HG03354 (cell line): ENCODE measurements at regions not wholly inside any gene's neighbourhood (a gene's known extent, or its start where the extent isn't known, plus 50 kb on each side); places are given as distances from the start of the nearest gene placed in this dataset.
"Not testable (repeated sequence)": the region's sequence is repeated elsewhere in the genome, so short reads cannot be mapped to it uniquely, and the experiment has no call there.

Source experiments
- ATAC-seq: cut with Tn5 transposase; IDR thresholded peaks from one replicate; pipeline ENCODE4 v1.9.1; 2021; ENCODE audit warnings: mild to moderate bottlenecking; ENCODE audit not compliant: unreplicated experiment, poor library complexity, severe bottlenecking

- ATAC-seq: no peak
Observed at GRCh38 chr10:130259380-130259779, 123.2 kb downstream of the GLRX3 start.

GRCh38 chr10:130261306-130261705 lies 125.1 kb downstream of the GLRX3 start:
- ATAC-seq: no peak

- no peak for ATAC-seq
Observed at GRCh38 chr10:130261766-130262165, 125.6 kb downstream of the GLRX3 start.

DNA sequence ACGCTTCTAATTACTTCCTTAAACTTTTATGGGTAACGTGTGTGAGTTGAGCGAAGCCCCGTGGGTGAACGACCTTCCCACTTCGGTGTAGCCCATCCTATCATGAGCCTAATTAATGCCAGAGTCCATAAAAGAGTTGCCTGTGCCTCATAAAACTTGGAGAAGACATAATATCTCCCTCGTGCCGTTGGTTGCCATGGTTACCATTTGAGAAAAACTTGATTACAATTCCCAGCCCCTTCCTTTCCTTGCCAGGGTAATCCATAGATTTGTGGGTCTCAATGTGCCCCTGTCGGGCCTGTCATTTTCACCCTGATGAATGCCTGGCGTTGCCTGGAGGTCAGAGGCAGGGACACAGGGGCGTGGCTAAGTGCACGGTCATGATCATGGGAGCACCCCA lies 127.1 kb downstream of the GLRX3 start:
- ATAC-seq: no peak

DNA sequence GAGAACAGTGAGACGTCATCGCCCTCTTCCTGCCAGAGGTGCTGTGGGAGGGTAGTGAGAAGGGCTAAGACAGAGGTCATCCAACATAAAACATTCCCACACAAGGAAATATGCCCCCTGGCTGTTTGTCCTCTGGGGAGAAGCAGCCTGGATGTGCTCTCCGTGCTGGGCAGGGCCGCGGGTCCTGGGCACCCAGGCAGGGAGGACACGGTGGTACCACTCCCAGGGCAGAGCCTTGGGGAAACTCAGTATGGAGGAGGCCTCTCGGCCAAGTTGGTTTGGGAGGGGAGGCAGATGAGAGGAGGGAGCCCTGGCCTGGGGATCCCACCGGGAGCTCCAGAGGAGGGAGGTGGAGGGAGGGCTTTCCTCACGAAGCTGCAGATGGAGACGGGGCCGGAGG lies 129.4 kb downstream of the GLRX3 start:
- no peak for ATAC-seq

DNA sequence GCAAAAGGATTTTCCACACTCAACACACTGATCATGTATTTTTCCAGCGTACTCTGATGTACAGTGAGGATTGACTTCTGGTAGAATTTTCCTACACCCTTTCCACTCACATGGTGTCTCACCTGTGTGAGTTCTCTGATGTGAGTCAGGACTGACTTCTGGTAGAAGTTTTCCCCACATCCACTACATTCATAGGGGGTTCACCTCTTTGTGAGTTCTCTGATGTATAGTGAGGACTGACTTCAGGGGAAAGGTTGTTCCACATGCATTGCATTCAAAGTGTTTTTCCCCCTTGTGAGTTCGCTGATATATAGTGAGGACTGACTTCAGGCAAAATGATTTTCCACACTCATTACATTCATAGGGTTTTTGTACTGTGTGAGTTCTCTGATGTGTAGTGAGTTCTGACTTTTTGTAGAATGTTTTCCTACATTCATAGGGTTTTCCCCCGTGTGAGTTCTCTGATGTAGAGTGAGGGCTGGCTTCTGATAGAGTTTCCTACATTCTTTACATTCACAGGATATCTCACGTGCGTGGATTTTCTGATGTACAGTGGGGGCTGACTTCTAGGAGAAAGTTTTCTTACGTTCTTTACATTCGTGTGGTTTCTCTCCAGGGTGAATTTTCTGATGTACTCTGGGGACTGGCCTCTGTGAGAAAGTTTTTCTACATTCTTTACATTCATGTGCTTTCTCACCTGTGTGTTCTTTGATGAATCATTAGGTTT lies 146.5 kb downstream of the GLRX3 start:
- no peak for ATAC-seq

DNA sequence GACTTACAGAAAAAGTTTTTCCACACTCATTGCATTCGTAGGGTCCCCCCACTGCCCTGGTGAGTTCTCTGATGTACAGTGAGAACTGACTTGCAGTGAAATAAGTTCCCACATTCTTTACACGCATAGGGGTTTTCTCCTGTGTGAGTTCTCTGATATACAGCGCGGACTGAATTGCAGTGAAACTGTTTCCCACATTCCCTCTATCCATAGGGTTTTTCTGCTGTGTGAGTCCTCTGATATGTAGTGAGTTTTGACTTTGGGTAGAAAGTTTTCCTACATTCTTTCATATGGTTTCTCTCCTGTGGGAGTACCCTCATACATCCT lies 147.0 kb downstream of the GLRX3 start:
- no peak for ATAC-seq

DNA sequence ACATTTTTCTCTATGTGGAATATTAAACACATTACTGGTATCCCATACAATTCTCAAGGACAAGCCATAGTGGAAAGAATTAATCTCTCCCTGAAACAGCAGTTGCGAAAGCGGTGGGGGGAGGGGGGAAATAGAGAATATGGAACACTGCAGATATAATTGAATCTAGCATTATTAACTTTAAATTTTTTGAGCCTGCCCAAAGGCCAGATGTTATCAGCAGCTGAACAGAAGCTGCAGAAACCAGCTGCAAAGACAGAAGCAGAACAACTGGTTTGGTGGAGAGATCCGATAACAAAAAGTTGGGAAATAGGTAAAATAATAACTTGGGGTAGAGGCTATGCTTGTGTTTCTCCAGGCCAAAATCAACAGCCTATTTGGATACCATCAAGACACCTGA lies 159.6 kb downstream of the GLRX3 start:
- not testable (repeated sequence) for ATAC-seq

DNA sequence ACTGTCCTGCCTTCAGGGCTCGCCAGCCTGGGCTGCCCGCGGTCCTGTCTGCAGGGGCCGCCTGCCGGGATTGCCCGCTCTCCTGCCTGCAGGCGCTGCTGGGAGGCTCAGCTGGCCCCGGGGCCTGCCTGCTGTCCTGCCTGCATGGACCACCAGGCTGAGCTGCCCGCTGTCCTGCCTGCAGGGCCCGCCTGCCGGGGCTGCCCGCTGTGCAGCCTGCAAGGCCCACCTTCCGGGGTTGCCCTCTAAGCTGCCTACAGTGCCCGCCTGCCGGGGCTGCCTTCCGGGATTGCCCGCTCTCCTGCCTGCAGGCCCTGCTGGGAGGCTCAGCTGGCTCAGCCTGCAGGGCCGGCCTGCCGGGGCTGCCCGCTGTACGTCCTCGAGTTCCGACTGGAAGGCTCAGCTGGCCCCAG lies 164.4 kb downstream of the GLRX3 start:
- peak; percentile 49 for ATAC-seq

DNA sequence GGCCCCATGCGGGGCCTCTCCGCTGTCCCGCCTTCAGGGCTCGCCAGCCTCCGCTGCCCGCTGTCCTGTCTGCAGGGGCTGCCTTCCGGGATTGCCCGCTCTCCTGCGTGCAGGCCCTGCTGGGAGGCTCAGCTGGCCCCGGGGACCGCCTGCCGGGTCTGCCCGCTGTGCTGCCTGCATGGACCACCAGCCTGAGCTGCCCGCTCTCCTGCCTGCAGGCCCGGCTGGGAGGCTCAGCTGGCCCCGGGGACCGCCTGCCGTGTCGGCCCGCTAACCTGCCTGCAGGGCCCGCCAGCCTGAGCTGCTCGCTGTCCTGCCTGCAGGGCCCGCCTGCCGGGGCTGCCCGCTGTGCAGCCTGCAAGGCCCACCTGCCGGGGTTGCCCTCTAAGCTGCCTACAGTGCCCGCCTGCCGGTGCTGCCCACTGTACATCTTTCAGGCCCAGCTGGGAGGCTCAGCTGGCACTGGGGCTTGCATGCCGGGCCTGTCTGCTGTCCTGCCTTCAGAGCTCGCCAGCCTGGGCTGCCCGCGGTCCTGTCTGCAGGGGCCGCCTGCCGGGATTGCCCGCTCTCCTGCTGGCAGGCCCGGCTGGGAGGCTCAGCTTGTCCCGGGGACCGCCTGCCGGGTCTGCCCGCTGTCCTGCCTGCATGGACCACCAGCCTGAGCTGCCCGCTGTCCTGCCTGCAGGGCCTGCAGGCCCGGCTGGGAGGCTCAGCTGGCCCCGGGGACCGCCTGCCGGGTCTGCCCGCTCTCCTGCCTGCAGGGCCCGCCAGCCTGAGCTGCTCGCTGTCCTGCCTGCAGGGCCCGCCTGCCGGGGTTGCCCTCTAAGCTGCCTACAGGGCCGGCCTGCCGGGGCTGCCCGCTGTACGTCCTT lies 165.1 kb downstream of the GLRX3 start:
- peak; percentile 74 for ATAC-seq

DNA sequence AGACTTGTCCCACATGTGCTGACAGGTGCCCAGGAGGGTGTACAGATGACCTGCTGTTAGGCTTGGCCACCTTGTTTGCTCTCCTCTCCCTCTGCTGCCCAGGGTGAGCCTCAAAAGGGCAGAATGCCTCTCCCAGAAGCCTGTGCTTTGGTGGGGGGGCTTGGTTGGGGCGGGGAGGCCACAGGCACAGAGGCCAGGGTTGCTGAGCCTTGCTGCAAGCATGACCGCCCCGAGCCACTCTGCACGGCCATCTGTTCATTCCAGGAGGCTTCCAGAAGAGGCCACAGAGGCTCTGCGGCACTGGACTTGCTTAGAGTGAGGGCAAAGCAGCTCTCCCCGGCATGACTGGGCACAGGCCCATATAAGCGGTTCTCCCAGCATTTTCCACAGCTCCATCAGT lies 190.8 kb downstream of the GLRX3 start:
- ATAC-seq: no peak

- ATAC-seq: no peak
Observed at GRCh38 chr10:130329792-130330191, 193.6 kb downstream of the GLRX3 start.

DNA sequence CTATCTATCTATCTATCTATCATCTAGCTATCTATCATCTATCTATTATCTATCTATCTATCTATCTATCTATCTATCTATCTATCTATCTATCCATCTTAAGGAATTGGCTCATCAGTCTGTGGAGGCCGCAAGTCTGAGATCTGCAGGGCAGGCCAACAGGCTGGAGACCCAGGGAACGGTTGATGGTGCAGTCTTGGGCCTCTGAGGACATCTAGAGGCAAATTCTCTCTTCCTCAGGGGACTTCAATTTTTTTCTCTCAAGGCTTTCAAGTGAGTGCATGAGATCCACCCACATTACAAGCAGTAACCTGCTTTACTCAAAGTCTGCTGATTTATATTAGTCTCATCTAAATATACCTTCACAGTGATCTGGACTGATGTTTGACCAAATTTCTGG lies 197.0 kb downstream of the GLRX3 start:
- ATAC-seq: no peak

- ATAC-seq: no peak
Observed at GRCh38 chr10:130335336-130335735, 199.1 kb downstream of the GLRX3 start.

DNA sequence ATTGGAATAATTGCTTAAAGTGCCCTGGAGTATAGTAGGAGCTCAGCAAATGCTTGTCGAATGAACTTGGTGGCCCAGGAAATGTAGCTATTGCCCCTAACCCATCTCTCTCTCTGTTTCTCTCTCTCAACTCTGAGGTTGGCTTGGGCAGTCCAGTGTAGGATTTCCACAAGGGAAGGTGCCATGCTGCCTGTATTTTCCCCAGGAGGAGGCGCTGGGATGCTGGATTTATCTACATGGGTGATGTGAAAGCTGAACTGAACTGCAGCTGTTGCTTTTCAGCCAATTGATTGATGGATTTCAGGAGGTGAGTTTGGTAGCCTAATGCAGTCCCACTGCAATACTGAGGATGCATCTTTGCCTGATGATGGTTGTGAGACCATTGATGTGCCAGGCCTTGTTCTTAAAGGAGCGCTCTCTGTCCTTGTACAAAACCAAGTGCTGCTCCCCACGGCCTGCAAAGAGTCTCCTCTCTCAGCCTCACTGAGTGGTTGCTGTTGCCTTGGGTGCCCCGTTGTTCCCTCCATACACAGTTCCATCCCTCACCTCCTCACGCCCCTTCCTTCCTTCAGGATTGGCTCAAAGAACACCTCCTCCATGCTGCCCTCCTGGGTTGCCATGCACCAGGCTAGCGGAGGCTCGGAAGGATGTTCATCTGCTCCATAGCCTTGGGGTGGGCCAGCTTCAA lies 200.6 kb downstream of the GLRX3 start:
- ATAC-seq: no peak

- ATAC-seq: no peak
Observed at GRCh38 chr10:130337305-130337640, 201.1 kb downstream of the GLRX3 start.

- ATAC-seq: no peak
Observed at GRCh38 chr10:130337696-130338635, 201.8 kb downstream of the GLRX3 start.

GRCh38 chr10:130338636-130339024 lies 202.4 kb downstream of the GLRX3 start:
- ATAC-seq: no peak

- no peak for ATAC-seq
Observed at GRCh38 chr10:130339091-130339490, 202.9 kb downstream of the GLRX3 start.

DNA sequence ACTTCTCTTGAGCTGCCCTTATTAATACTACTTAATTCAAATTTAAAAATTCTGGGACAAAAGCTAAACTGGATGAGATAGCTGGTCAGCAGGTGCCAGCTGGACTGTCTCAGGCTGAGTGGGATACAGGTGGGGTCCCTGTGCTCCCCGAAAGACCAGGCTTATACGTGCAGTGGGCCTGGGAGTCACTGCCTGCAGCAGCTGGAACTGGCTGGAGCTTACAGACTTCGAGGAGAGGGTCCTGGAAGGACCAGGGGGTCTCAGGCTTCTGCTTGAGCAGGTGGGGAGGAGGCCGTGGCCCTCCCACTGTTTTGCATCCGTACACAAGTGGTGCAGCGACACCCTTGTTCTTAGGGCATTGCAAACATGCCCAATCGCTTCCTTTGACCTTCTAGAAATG lies 203.7 kb downstream of the GLRX3 start:
- no peak for ATAC-seq
